Thyroid gland (tissue), 4 donors: ENCODE measurements at regions not wholly inside any gene's neighbourhood (a gene's known extent, or its start where the extent isn't known, plus 50 kb on each side); places are given as distances from the start of the nearest gene placed in this dataset.

ENCODE experiments used
- POLR2A ChIP-seq, 2 donors: fragments of 450-650 bp; IDR thresholded peaks; one replicate each; pipeline ENCODE4 v1.6.1; 2017; ENCODE audit warnings: antibody characterized with exemption in 2 of 2, mild to moderate bottlenecking in 2 of 2, moderate library complexity in 1 of 2
- TF ChIP-seq, protein P1 (sequence below), 6 experiments: fragments of 200-600 bp in 3 of 6; fragments of 450-650 bp in 3 of 6; sonication (generic) in 3 of 6; IDR thresholded peaks; one replicate each; pipeline ENCODE4 v1.5.1; 2016 to 2019; ENCODE audit warnings: antibody characterized with exemption in 6 of 6, mild to moderate bottlenecking in 2 of 6, inconsistent platforms in 1 of 6, moderate library complexity in 1 of 6

DNA sequence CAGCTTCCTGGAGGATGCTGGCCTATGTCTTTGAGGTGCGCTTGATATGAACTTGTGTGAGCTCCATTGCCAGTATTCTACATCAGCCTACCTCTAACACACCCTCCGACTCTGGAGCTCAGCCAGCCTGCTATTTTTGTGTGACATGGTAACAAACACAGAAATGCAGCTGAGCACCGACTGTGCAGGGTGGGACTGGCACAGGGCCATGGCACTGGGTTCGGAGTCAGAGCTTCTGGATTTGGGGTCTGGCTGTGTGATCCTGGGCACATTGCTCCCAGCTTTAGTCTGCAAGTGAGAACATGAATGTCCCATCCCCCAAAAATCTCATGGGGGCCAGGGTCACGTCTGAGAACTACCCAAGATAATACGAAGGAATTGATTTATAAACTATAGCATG, 257.2 kb upstream of the CTBP2 start:
- TF ChIP-seq POLR2A (IDR thresholded peaks at IDR 0.05): no peak
- TF ChIP-seq, protein P1, sequence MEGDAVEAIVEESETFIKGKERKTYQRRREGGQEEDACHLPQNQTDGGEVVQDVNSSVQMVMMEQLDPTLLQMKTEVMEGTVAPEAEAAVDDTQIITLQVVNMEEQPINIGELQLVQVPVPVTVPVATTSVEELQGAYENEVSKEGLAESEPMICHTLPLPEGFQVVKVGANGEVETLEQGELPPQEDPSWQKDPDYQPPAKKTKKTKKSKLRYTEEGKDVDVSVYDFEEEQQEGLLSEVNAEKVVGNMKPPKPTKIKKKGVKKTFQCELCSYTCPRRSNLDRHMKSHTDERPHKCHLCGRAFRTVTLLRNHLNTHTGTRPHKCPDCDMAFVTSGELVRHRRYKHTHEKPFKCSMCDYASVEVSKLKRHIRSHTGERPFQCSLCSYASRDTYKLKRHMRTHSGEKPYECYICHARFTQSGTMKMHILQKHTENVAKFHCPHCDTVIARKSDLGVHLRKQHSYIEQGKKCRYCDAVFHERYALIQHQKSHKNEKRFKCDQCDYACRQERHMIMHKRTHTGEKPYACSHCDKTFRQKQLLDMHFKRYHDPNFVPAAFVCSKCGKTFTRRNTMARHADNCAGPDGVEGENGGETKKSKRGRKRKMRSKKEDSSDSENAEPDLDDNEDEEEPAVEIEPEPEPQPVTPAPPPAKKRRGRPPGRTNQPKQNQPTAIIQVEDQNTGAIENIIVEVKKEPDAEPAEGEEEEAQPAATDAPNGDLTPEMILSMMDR (IDR thresholded peaks at IDR 0.05): no peak
